PC-9 (cell line): ENCODE measurements at regions not wholly inside any gene's neighbourhood (a gene's known extent, or its start where the extent isn't known, plus 50 kb on each side); places are given as distances from the start of the nearest gene placed in this dataset.

Experiments used
- BruUV-seq: library from RNA; stranded (reverse); fragments of 400-500 nt; replicated peaks from 2 replicates; lab custom pipeline; 2021; lab: Mats Ljungman, UMichigan
- CTCF ChIA-PET: fragments of 300-600 bp; sonication (Branson Sonifier 250); formaldehyde crosslinking; loops from one replicate; lab custom pipeline; 2022; ENCODE audit warnings: antibody characterized with exemption; lab: Charles Lee
- POLR2A ChIA-PET: fragments of 300-600 bp; sonication (Branson Sonifier 250); formaldehyde crosslinking; loops from one replicate; lab custom pipeline; 2022; ENCODE audit warnings: antibody characterized with exemption; ENCODE audit not compliant: unreplicated experiment; lab: Charles Lee
- DNase-seq, 2 experiments: peaks; one replicate each; pipeline versions ENCODE4 v3.0.0 to v3.0.0-alpha.2; 2015 to 2022; ENCODE audit warnings: mixed read lengths in 1 of 2
- H2AFZ ChIP-seq: fragments of 200-600 bp; sonication (generic); 2 replicates; pipeline ENCODE4 v1.8.1; 2017; ENCODE audit warnings: antibody characterized with exemption
- H3F3A ChIP-seq: fragments of 200-600 bp; sonication (generic); 2 replicates; pipeline ENCODE4 v1.8.1; 2017; ENCODE audit warnings: antibody characterized with exemption, mild to moderate bottlenecking, low read depth; ENCODE audit not compliant: insufficient read depth
- H3K27ac ChIP-seq: fragments of 200-600 bp; sonication (generic); 2 replicates; pipeline ENCODE4 v1.6.1; 2016; ENCODE audit warnings: mixed run types
- H3K27me3 ChIP-seq: fragments of 200-600 bp; sonication (generic); 2 replicates; pipeline ENCODE4 v1.6.1; 2016; ENCODE audit warnings: low read depth, mixed run types; ENCODE audit not compliant: insufficient read depth
- H3K36me3 ChIP-seq: fragments of 200-600 bp; sonication (generic); 2 replicates; pipeline ENCODE4 v1.6.1; 2016; ENCODE audit warnings: low read depth, mixed run types
- H3K4me1 ChIP-seq: fragments of 200-600 bp; sonication (generic); replicated peaks from 2 replicates; pipeline ENCODE4 v1.6.1; 2016; ENCODE audit warnings: mixed run types; ENCODE audit not compliant: insufficient read depth
- H3K4me2 ChIP-seq: fragments of 200-600 bp; sonication (generic); 2 replicates; pipeline ENCODE4 v1.6.1; 2017; ENCODE audit warnings: mixed run types
- H3K4me3 ChIP-seq: fragments of 200-600 bp; sonication (generic); 2 replicates; pipeline ENCODE4 v1.6.1; 2016; ENCODE audit warnings: mixed run types
- H3K79me2 ChIP-seq: fragments of 200-600 bp; sonication (generic); 2 replicates; pipeline ENCODE4 v1.6.1; 2017; ENCODE audit warnings: low read depth, mixed run types
- H3K9me2 ChIP-seq: fragments of 200-600 bp; sonication (generic); 2 replicates; pipeline ENCODE4 v1.8.1; 2017; ENCODE audit warnings: mild to moderate bottlenecking; ENCODE audit not compliant: insufficient read depth
- H3K9me3 ChIP-seq: fragments of 200-600 bp; sonication (generic); 2 replicates; pipeline ENCODE4 v1.8.1; 2016; ENCODE audit warnings: low read depth; ENCODE audit not compliant: insufficient read depth
- H4K20me1 ChIP-seq: fragments of 200-600 bp; sonication (generic); 2 replicates; pipeline ENCODE4 v1.8.1; 2017; ENCODE audit not compliant: insufficient read depth
- EZH2 ChIP-seq: fragments of 200-600 bp; sonication (generic); IDR thresholded peaks from 2 replicates; pipeline ENCODE4 v1.8.0; 2017; ENCODE audit warnings: antibody characterized with exemption, low read depth
- intact Hi-C: fragments of 100-400 bp; cut with micrococcal nuclease; formaldehyde crosslinking; loops from one replicate; pipeline ENCODE4 v1.10.0; 2022; ENCODE audit not compliant: unreplicated experiment
- TF ChIP-seq, protein P1 (sequence below): fragments of 200-600 bp; sonication (generic); conservative IDR thresholded peaks from 2 replicates; pipeline ENCODE4 v1.6.1; 2017; ENCODE audit warnings: mixed run types, antibody characterized with exemption, mild to moderate bottlenecking, moderate library complexity

DNA sequence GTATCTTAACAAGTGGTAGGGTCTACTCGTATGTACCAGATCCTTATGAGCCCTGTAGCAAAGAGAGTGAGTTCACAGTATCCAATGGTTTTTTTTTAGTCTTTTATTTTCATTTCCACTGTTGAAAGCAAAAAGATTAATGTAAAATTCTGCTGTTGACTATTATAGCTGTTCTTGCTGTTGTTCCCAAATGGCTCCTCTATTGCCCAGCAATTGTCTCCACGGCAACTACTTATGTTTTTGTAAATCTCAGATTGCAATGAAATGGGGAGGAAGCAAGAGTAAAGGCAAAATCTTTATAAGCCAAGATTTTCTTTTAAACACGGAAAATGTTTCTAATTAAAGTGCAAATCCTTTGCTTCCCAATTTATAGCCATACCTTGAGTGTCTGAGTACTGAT, 406.1 kb downstream of the EPM2A start:
- POLR2A ChIA-PET: no interaction called here

DNA sequence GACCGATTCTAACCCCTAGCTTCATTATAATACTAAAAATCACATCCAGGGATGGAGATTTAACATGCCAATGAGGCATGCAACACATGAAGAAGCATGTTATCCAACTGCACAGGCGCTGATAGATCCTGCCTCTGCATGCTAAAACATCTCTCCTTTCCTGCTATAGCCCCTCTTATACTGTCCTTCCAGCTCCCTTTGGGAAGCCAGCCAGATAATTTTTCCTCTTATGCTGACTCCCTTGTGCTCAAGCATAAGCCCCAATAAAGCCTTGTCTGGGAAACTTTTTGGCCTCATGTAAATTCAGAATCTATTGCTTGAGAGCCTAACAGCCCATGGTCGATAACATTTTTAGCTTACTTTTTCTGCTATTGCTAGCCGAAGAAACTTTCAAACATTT, 404.3 kb downstream of the EPM2A start:
- H3K4me3 ChIP-seq: no peak overlapping the region
- H4K20me1 ChIP-seq: no peaks in the 10 kb centered on the region
- no TSS peak for BruUV-seq
- intact Hi-C loops: no loop called here
- H3F3A ChIP-seq: no peaks in the 10 kb centered on the region
- no peak overlapping the region for H3K4me2 ChIP-seq
- H3K79me2 ChIP-seq: no peaks in the 10 kb centered on the region
- H3K9me3 ChIP-seq: no peaks in the 10 kb centered on the region
- no peaks in the 10 kb centered on the region; the same call in 1 of the 2 replicates for H3K4me1 ChIP-seq
- TF ChIP-seq, protein P1, sequence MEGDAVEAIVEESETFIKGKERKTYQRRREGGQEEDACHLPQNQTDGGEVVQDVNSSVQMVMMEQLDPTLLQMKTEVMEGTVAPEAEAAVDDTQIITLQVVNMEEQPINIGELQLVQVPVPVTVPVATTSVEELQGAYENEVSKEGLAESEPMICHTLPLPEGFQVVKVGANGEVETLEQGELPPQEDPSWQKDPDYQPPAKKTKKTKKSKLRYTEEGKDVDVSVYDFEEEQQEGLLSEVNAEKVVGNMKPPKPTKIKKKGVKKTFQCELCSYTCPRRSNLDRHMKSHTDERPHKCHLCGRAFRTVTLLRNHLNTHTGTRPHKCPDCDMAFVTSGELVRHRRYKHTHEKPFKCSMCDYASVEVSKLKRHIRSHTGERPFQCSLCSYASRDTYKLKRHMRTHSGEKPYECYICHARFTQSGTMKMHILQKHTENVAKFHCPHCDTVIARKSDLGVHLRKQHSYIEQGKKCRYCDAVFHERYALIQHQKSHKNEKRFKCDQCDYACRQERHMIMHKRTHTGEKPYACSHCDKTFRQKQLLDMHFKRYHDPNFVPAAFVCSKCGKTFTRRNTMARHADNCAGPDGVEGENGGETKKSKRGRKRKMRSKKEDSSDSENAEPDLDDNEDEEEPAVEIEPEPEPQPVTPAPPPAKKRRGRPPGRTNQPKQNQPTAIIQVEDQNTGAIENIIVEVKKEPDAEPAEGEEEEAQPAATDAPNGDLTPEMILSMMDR: no peak
- no peak for TF ChIP-seq EZH2
- H2AFZ ChIP-seq: no peak overlapping the region
- H3K36me3 ChIP-seq: no peaks in the 10 kb centered on the region
- 0 out of 2 replicates have a peak, but pooled peaks cover 4% of the 10 kb centered on the region for H3K9me2 ChIP-seq
- H3K27me3 ChIP-seq: no peaks in the 10 kb centered on the region
- CTCF ChIA-PET: no interaction called here
- H3K27ac ChIP-seq: no peak overlapping the region
- no peak for DNase-seq
- POLR2A ChIA-PET: no interaction called here

More for the DNA sequence above, 406.1 kb downstream of the EPM2A start:
- no peak for DNase-seq
- Histone ChIP-seq H3F3A (no peaks in the 10 kb centered on the region), H3K4me3 (no peak overlapping the region), H3K4me2 (no peak overlapping the region), H2AFZ (no peak overlapping the region), H3K4me1 (no peaks in the 10 kb centered on the region; the same call in 1 of the 2 replicates), H3K79me2 (no peaks in the 10 kb centered on the region), H3K27me3 (no peaks in the 10 kb centered on the region), H3K27ac (no peak overlapping the region), H3K9me2 (0 out of 2 replicates have a peak, but pooled peaks cover 4% of the 10 kb centered on the region), H4K20me1 (no peaks in the 10 kb centered on the region), H3K9me3 (no peaks in the 10 kb centered on the region), H3K36me3 (no peaks in the 10 kb centered on the region)
- TF ChIP-seq EZH2: no peak
- TF ChIP-seq, protein P1: no peak
- BruUV-seq: no TSS peak
- intact Hi-C loops: no loop called here
- CTCF ChIA-PET: no interaction called here

GRCh38 chr6:145332011-145332410, 403.3 kb downstream of the EPM2A start:
- CTCF ChIA-PET: no interaction called here
- Histone ChIP-seq H3K79me2 (no peaks in the 10 kb centered on the region), H3K27ac (no peak overlapping the region), H3K4me2 (no peak overlapping the region), H3K9me3 (no peaks in the 10 kb centered on the region), H2AFZ (no peak overlapping the region), H3K9me2 (no peaks in the 10 kb centered on the region), H3F3A (no peaks in the 10 kb centered on the region), H3K4me1 (no peaks in the 10 kb centered on the region; the same call in 1 of the 2 replicates), H4K20me1 (no peaks in the 10 kb centered on the region), H3K27me3 (no peaks in the 10 kb centered on the region), H3K36me3 (no peaks in the 10 kb centered on the region), H3K4me3 (no peak overlapping the region)
- intact Hi-C loops: no loop called here
- POLR2A ChIA-PET: interaction anchor here (0.5 kb wide), 1 partner anchor 95 kb away, joined by 13 read pairs; no protein-coding TSS in a partner anchor
- peak in 1 of 2 experiments; percentile 37 for DNase-seq
- BruUV-seq: no TSS peak
- no peak for TF ChIP-seq EZH2
- TF ChIP-seq, protein P1: no peak
